ENCODE measurements at regions not wholly inside any gene's neighbourhood (a gene's known extent, or its start where the extent isn't known, plus 50 kb on each side); places are given as distances from the start of the nearest gene placed in this dataset.

DNA sequence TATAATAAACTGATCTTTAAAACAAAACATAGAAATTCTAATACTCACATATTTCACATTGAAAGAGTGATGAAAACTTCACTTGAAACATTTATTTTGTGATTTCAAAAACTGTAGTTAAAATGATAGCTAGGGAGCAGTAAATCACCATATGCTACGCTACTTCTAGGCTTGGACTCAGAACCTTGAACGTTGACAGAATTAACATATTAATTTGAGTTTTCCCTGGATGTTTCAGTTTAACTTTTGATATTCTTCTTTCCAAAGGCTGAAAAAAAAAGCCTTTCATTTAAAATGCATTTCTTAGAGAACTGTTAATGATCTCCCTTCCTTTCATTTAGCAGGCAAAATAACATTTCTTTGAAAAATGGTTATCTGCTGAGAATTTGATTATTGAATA, 307.8 kb upstream of the SGCD start:
- Histone ChIP-seq H3K4me1 (ENCODE audit: control insufficient read depth, insufficient read depth, low read length, poor library complexity, severe bottlenecking) (no peaks in the 10 kb centered on the region), H3K9me3 (ENCODE audit: control insufficient read depth, low read length) (no peaks in the 10 kb centered on the region), H3K36me3 (ENCODE audit: control insufficient read depth, insufficient read depth, low read length) (no peaks in the 10 kb centered on the region), H3K27ac (ENCODE audit: low read depth, low read length, severe bottlenecking) (no peak overlapping the region), H3K4me3 (ENCODE audit: extremely low read depth, insufficient read depth, low read length, poor library complexity, severe bottlenecking) (no peak overlapping the region)
- WGBS, 2 experiments (ENCODE audit: insufficient coverage in 2 of 2), result 100% methylated on average over 1 of the region's 2 CpGs

DNA sequence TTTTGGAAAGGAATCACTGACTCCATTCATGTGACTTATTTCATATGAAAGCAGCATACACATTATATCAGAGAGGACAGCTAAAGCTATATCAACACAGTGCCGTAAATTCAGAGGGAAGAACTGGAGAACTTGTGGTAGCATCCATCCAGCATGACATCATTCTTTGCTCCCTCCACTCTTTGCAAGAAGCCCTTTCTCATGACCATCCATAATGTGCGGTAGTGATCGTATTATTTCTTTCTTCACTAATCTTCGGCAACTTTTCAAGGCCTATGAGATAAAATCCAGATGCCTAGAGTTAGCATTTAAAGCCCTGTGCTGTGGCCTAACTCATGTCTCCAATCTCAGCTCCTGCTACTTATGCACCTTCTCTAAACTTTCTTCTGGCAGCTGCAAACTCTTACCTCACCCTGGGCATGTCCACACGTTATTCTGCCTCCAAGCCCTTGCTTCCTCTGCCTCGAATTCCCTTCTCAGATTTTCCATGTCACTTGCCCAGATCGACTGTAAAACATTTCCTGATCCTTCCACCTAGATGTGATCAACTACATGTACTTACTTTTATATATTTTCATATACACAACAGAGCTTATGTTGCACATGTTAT, 307.3 kb upstream of the SGCD start:
- H3K36me3 ChIP-seq (ENCODE audit: control insufficient read depth, insufficient read depth, low read length), result no peaks in the 10 kb centered on the region
- H3K9me3 ChIP-seq (ENCODE audit: control insufficient read depth, low read length), result no peaks in the 10 kb centered on the region
- 83 to 94% methylated on average over 6 to 7 of the region's 7 CpGs for WGBS, 2 experiments (ENCODE audit: insufficient coverage in 2 of 2)
- no peak overlapping the region for H3K27ac ChIP-seq (ENCODE audit: low read depth, low read length, severe bottlenecking)
- H3K4me1 ChIP-seq (ENCODE audit: control insufficient read depth, insufficient read depth, low read length, poor library complexity, severe bottlenecking), result no peaks in the 10 kb centered on the region
- H3K4me3 ChIP-seq (ENCODE audit: extremely low read depth, insufficient read depth, low read length, poor library complexity, severe bottlenecking), result no peak overlapping the region

DNA sequence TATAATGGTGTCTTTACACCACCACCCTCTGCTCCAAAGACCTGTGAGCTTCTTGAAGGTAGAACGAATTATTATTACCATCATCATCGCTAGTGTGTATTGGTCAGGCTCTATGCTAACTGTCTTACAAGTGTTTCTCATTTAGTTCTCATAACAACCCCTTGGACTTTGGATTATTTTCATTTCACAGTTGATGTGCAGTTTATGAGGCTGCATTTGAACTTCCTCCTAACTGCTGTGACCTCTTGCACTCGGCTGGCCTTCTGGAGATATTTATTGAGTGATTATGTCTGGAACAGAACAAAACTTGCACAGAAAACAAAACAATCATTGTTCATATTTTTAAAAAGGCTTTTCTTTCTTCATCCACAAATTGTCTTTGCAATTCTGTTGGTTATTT, 306.3 kb upstream of the SGCD start:
- H3K4me3 ChIP-seq (ENCODE audit: extremely low read depth, insufficient read depth, low read length, poor library complexity, severe bottlenecking), result no peak overlapping the region
- H3K27ac ChIP-seq (ENCODE audit: low read depth, low read length, severe bottlenecking), result no peak overlapping the region
- WGBS, 2 experiments (ENCODE audit: insufficient coverage in 2 of 2), result 100% methylated on average over 2 of the region's 3 CpGs; no CpG with 5 or more reads in 1 of the 2 experiments
- no peaks in the 10 kb centered on the region for H3K36me3 ChIP-seq (ENCODE audit: control insufficient read depth, insufficient read depth, low read length)
- H3K4me1 ChIP-seq (ENCODE audit: control insufficient read depth, insufficient read depth, low read length, poor library complexity, severe bottlenecking), result no peaks in the 10 kb centered on the region
- H3K9me3 ChIP-seq (ENCODE audit: control insufficient read depth, low read length), result no peaks in the 10 kb centered on the region

DNA sequence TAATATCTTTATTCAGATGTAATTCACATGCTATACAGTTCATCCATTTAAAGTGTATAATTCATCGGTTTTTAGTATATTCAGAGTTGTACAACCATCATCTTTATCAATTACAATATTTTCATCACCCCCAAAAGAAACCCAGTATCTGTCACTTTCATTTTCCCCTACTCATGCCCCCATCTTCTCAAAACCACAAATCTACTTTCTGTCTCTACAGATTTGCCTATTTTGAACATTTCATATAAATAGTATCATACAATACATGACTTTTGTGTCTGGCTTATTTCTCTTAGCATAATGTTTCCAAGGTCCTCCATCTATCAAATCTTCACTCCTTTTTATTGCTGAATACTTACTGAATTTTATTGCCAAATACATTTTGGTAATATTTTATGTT, 305.1 kb upstream of the SGCD start:
- 80% methylated on average over 1 of the region's 1 CpG; no CpG with 5 or more reads in 1 of the 2 experiments for WGBS, 2 experiments (ENCODE audit: insufficient coverage in 2 of 2)
- Histone ChIP-seq H3K36me3 (ENCODE audit: control insufficient read depth, insufficient read depth, low read length) (no peaks in the 10 kb centered on the region), H3K27ac (ENCODE audit: low read depth, low read length, severe bottlenecking) (no peak overlapping the region), H3K9me3 (ENCODE audit: control insufficient read depth, low read length) (no peaks in the 10 kb centered on the region), H3K4me3 (ENCODE audit: extremely low read depth, insufficient read depth, low read length, poor library complexity, severe bottlenecking) (no peak overlapping the region), H3K4me1 (ENCODE audit: control insufficient read depth, insufficient read depth, low read length, poor library complexity, severe bottlenecking) (no peaks in the 10 kb centered on the region)

DNA sequence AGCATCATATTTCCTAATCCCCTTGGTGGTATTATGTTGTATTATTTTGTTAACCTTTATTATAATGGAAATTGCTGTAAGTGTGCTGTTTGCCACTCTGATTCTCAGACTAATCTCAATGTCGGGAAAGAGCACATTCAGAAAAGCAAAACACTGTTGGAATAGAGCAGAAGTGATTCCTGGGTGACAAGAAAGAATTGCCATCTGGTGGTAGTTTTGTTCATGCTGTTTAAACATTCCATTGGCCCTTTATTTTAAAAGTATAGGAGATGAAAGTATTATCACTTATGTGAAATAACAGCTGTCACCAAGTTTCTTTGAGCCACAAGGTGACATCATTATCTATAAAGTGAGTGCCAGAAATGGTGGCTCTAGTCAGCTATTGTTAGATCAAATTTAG, 301.3 kb upstream of the SGCD start:
- 100% methylated on average over 1 of the region's 1 CpG; no CpG with 5 or more reads in 1 of the 2 experiments for WGBS, 2 experiments (ENCODE audit: insufficient coverage in 2 of 2)
- Histone ChIP-seq H3K4me3 (ENCODE audit: extremely low read depth, insufficient read depth, low read length, poor library complexity, severe bottlenecking) (no peak overlapping the region), H3K9me3 (ENCODE audit: control insufficient read depth, low read length) (no peaks in the 10 kb centered on the region), H3K27ac (ENCODE audit: low read depth, low read length, severe bottlenecking) (no peak overlapping the region), H3K4me1 (ENCODE audit: control insufficient read depth, insufficient read depth, low read length, poor library complexity, severe bottlenecking) (no peaks in the 10 kb centered on the region), H3K36me3 (ENCODE audit: control insufficient read depth, insufficient read depth, low read length) (no peaks in the 10 kb centered on the region)

DNA sequence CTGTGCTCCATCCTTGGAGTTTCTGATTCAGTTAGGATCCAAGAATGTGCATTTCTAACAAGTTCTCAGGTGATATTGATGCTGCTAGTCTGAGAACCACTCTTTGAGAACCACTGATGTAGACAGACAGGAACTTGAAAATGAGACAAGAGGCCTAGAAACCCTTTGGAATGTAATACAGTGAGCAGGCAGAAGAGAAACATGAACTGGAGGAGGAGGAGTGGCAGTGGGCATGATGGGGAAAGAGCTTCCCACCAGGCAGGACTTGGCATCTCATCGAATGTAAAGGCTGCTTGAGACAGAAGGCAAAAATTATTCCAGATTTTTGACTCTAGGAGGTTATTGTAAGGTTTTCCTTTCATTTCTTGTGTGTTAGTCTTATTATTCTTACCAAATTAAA, 295.8 kb upstream of the SGCD start:
- Histone ChIP-seq H3K4me3 (ENCODE audit: extremely low read depth, insufficient read depth, low read length, poor library complexity, severe bottlenecking) (no peak overlapping the region), H3K36me3 (ENCODE audit: control insufficient read depth, insufficient read depth, low read length) (no peaks in the 10 kb centered on the region), H3K9me3 (ENCODE audit: control insufficient read depth, low read length) (no peaks in the 10 kb centered on the region), H3K4me1 (ENCODE audit: control insufficient read depth, insufficient read depth, low read length, poor library complexity, severe bottlenecking) (peaks cover 4% of the 10 kb centered on the region), H3K27ac (ENCODE audit: low read depth, low read length, severe bottlenecking) (no peak overlapping the region)
- WGBS, 2 experiments (ENCODE audit: insufficient coverage in 2 of 2), result 100% methylated on average over 1 of the region's 1 CpG; no CpG with 5 or more reads in 1 of the 2 experiments

DNA sequence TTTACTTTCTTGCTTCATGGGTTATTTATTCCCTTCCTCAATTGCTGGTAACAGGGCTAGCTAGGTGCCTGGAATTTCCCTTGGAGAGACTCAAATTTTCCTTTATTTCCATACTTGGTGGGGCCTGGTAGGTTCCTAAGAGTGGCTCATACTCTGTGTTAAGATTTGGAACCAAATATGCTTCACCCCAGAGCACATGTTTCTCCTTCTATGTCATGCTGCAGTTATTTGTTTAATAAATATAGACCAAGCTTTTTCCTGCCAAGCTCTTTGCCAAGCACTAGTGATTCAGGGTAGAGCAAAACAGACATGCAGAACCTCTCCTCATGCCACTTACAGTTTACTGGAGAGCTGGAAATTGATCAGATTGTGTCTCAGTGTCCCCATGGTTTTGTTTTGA, 290.3 kb upstream of the SGCD start:
- H3K36me3 ChIP-seq (ENCODE audit: control insufficient read depth, insufficient read depth, low read length), result no peaks in the 10 kb centered on the region
- no peak overlapping the region for H3K27ac ChIP-seq (ENCODE audit: low read depth, low read length, severe bottlenecking)
- H3K4me1 ChIP-seq (ENCODE audit: control insufficient read depth, insufficient read depth, low read length, poor library complexity, severe bottlenecking), result peaks cover 8% of the 10 kb centered on the region
- H3K9me3 ChIP-seq (ENCODE audit: control insufficient read depth, low read length), result no peaks in the 10 kb centered on the region
- H3K4me3 ChIP-seq (ENCODE audit: extremely low read depth, insufficient read depth, low read length, poor library complexity, severe bottlenecking), result no peak overlapping the region

DNA sequence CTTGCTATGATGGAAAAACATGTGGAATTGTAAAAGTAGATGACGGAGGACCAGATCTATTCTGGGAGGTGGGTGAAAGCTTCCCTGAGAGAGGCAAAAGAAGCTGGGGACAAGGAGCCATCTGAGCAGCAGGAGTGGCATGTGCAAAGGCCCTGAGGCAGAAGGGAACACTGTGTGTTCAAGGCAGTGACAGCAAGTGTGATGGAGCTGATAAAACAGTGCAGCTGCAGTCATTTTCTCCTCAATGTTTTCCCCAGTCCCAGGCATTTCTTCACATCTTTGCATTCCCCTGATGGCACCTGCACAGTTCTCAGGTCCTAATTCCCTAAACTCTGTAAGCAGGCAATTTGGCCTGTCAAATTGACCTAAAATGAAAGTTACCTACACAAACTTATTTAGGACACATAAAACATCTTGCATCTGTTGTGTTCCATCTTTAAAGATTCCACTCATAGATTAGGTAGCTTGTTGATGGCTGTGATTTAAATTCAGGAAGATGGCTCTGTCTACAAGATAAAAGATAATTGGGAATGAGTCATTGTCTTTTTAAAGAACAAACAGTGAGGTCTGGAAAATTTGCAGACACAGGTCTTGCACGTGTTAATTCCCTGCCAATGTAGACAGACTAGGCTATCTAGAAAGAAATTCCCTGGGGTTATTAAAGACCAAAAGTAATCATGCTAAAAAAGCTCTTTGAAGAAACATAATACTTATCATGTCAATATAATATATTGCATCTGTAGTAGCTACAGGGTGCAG, 289.6 kb upstream of the SGCD start:
- Histone ChIP-seq H3K4me3 (ENCODE audit: extremely low read depth, insufficient read depth, low read length, poor library complexity, severe bottlenecking) (no peak overlapping the region), H3K36me3 (ENCODE audit: control insufficient read depth, insufficient read depth, low read length) (no peaks in the 10 kb centered on the region), H3K27ac (ENCODE audit: low read depth, low read length, severe bottlenecking) (no peak overlapping the region), H3K9me3 (ENCODE audit: control insufficient read depth, low read length) (no peaks in the 10 kb centered on the region), H3K4me1 (ENCODE audit: control insufficient read depth, insufficient read depth, low read length, poor library complexity, severe bottlenecking) (peaks cover 8% of the 10 kb centered on the region)
- 78 to 83% methylated on average over 1 to 2 of the region's 2 CpGs for WGBS, 2 experiments (ENCODE audit: insufficient coverage in 2 of 2)

DNA sequence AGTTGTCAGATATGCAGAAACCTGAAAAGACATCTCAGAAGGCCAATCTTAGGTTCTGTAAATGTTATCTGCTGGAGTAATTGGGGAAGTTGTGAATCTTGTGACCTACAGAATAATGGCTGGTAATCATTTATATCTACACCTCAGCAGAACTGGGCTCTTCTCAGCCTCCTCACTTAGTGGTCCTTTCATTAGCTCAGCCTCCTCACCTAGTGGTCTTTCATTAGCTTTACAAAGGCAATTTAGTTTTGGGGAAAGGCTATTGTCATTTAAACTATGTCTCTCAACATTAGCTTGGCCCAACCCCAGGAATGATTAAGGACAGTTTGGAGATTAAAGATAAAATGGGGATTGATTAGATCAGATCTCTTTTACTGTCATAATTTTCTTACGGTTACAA, 284.2 kb upstream of the SGCD start:
- WGBS, 2 experiments (ENCODE audit: insufficient coverage in 2 of 2), result 83% methylated on average over 1 of the region's 1 CpG; no CpG with 5 or more reads in 1 of the 2 experiments
- Histone ChIP-seq H3K9me3 (ENCODE audit: control insufficient read depth, low read length) (no peaks in the 10 kb centered on the region), H3K4me1 (ENCODE audit: control insufficient read depth, insufficient read depth, low read length, poor library complexity, severe bottlenecking) (no peaks in the 10 kb centered on the region), H3K4me3 (ENCODE audit: extremely low read depth, insufficient read depth, low read length, poor library complexity, severe bottlenecking) (no peak overlapping the region), H3K36me3 (ENCODE audit: control insufficient read depth, insufficient read depth, low read length) (no peaks in the 10 kb centered on the region), H3K27ac (ENCODE audit: low read depth, low read length, severe bottlenecking) (no peak overlapping the region)

DNA sequence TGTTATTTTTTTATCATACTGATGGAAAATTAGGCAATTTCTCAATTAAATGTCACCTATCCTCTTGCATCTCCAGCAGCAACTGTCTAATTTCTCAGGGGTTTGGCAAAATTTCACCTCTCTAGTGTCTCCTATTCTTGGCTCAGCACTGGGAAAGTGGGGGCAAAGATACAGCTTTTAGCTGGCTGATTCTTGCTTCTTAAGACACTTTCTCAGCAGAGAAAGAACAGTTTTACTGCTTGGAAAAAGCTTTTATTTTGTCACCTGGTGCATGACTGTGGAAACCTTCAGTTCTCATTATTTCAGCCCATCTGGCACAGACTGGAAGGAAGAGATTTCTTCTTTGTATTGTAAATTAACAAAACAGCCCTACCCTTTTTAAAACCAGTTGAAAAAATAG, 283.6 kb upstream of the SGCD start:
- Histone ChIP-seq H3K36me3 (ENCODE audit: control insufficient read depth, insufficient read depth, low read length) (no peaks in the 10 kb centered on the region), H3K4me1 (ENCODE audit: control insufficient read depth, insufficient read depth, low read length, poor library complexity, severe bottlenecking) (no peaks in the 10 kb centered on the region), H3K27ac (ENCODE audit: low read depth, low read length, severe bottlenecking) (no peak overlapping the region), H3K4me3 (ENCODE audit: extremely low read depth, insufficient read depth, low read length, poor library complexity, severe bottlenecking) (no peak overlapping the region), H3K9me3 (ENCODE audit: control insufficient read depth, low read length) (no peaks in the 10 kb centered on the region)

DNA sequence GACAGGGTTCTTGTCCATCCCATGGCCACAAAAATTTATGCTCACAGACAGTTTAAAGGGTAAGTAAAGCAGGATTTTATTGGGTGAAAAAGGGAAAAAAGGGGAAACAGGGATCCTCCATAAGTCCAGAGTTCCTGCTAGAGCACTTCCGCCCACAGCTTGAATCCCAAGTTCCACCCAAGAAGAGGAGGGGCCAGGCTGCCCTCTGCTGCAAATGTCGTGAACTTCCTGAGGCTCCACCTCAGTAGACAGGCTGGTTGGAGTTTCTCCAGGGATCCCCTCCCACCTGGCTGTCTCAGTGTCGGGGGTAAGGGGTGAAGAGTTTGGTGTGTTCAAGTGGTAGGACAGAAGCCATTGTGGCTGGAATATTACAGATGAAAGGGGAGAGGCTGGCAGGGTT, 275.0 kb upstream of the SGCD start:
- WGBS, 2 experiments (ENCODE audit: insufficient coverage in 2 of 2), result 45 to 66% methylated on average over 2 to 3 of the region's 3 CpGs
- no peaks in the 10 kb centered on the region for H3K36me3 ChIP-seq (ENCODE audit: control insufficient read depth, insufficient read depth, low read length)
- no peak overlapping the region for H3K27ac ChIP-seq (ENCODE audit: low read depth, low read length, severe bottlenecking)
- no peaks in the 10 kb centered on the region for H3K9me3 ChIP-seq (ENCODE audit: control insufficient read depth, low read length)
- no peaks in the 10 kb centered on the region for H3K4me1 ChIP-seq (ENCODE audit: control insufficient read depth, insufficient read depth, low read length, poor library complexity, severe bottlenecking)
- H3K4me3 ChIP-seq (ENCODE audit: extremely low read depth, insufficient read depth, low read length, poor library complexity, severe bottlenecking), result no peak overlapping the region
